GM21447 (cell line): ENCODE measurements at regions not wholly inside any gene's neighbourhood (a gene's known extent, or its start where the extent isn't known, plus 50 kb on each side); places are given as distances from the start of the nearest gene placed in this dataset.
"Not testable (repeated sequence)": the region's sequence is repeated elsewhere in the genome, so short reads cannot be mapped to it uniquely, and the experiment has no call there.

Experiments used
- ATAC-seq: cut with Tn5 transposase; IDR thresholded peaks from one replicate; pipeline ENCODE4 v1.9.1; 2021; ENCODE audit not compliant: unreplicated experiment

- no peak for ATAC-seq
These were observed 186.5 kb downstream of the OSTF1 start for GRCh38 chr9:75274781-75275180.

GRCh38 chr9:75282047-75282446 is 193.7 kb downstream of the OSTF1 start:
- no peak for ATAC-seq

- no peak for ATAC-seq
These were observed 201.0 kb downstream of the OSTF1 start for GRCh38 chr9:75289332-75289731.

GRCh38 chr9:75299324-75299723 is 211.0 kb downstream of the OSTF1 start:
- no peak for ATAC-seq

- ATAC-seq, result no peak
These were observed 245.3 kb downstream of the OSTF1 start for GRCh38 chr9:75333624-75334023.

GRCh38 chr9:75358846-75359245 is 270.5 kb downstream of the OSTF1 start:
- no peak for ATAC-seq

- ATAC-seq, result no peak
These were observed 271.3 kb downstream of the OSTF1 start for GRCh38 chr9:75359638-75360037.

GRCh38 chr9:75360252-75360651 is 271.9 kb downstream of the OSTF1 start:
- ATAC-seq, result no peak

- ATAC-seq, result not testable (repeated sequence)
These were observed 274.1 kb downstream of the OSTF1 start for GRCh38 chr9:75362446-75362845.

- ATAC-seq, result no peak
These were observed 276.9 kb downstream of the OSTF1 start for GRCh38 chr9:75365196-75365595.

GRCh38 chr9:75369989-75370388 is 281.7 kb downstream of the OSTF1 start:
- no peak for ATAC-seq

GRCh38 chr9:75372499-75373268 is 284.4 kb downstream of the OSTF1 start:
- ATAC-seq, result no peak

GRCh38 chr9:75376680-75377254 is 288.5 kb downstream of the OSTF1 start:
- ATAC-seq, result no peak

GRCh38 chr9:75378036-75378435 is 289.7 kb downstream of the OSTF1 start:
- ATAC-seq, result no peak

- ATAC-seq, result no peak
These were observed 290.6 kb downstream of the OSTF1 start for GRCh38 chr9:75378926-75379325.

GRCh38 chr9:75382126-75382525 is 293.8 kb downstream of the OSTF1 start:
- ATAC-seq, result no peak

- ATAC-seq, result not testable (repeated sequence)
These were observed 295.2 kb downstream of the OSTF1 start for GRCh38 chr9:75383420-75384034.

GRCh38 chr9:75385236-75385635 is 296.9 kb downstream of the OSTF1 start:
- ATAC-seq, result no peak

GRCh38 chr9:75389101-75389500 is 300.8 kb downstream of the OSTF1 start:
- ATAC-seq, result no peak

GRCh38 chr9:75390951-75391350 is 302.6 kb downstream of the OSTF1 start:
- no peak for ATAC-seq

- ATAC-seq, result no peak
These were observed 303.2 kb downstream of the OSTF1 start for GRCh38 chr9:75391497-75391896.

GRCh38 chr9:75395336-75395735 is 307.0 kb downstream of the OSTF1 start:
- no peak for ATAC-seq
